ENCODE measurements at regions not wholly inside any gene's neighbourhood (a gene's known extent, or its start where the extent isn't known, plus 50 kb on each side); places are given as distances from the start of the nearest gene placed in this dataset.
"Not testable (repeated sequence)": the region's sequence is repeated elsewhere in the genome, so short reads cannot be mapped to it uniquely, and the experiment has no call there.

DNA sequence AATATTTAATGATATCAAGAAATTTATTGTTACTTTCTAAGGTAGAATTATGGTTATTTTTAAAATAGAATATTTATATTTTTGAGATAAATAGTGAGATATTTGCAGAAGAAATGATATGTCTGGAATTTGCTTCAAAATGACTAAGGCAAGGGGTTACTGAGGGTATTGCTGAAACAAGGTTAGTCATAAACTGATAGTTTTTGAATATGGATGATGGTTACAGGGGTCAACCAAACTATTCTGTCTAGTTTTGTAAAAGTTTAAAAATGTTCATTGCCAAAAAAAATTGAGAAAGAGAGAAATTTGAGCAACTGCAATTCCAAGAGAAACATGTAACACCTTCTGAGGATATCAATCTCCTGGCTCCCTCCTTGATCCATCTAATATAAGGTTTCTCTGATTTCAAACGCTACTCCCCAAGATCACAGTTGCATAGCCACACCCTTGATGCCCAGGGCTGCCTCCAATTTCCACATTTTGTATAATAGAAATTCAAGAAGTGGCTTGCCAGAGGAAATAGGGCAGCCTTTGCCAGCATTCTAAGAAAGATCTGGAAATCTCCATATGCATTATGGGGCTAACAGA lies 159.4 kb upstream of the NAMPT start:
- DNase-seq (no peak), ATAC-seq (ENCODE audit: poor library complexity) (no peak)
- intact Hi-C loops (cut with DNase I), result no loop called here

GRCh38 chr7:106443156-106443555 lies 158.4 kb upstream of the NAMPT start:
- DNase-seq (no peak), ATAC-seq (ENCODE audit: poor library complexity) (no peak)
- intact Hi-C loops (cut with DNase I), result no loop called here

DNA sequence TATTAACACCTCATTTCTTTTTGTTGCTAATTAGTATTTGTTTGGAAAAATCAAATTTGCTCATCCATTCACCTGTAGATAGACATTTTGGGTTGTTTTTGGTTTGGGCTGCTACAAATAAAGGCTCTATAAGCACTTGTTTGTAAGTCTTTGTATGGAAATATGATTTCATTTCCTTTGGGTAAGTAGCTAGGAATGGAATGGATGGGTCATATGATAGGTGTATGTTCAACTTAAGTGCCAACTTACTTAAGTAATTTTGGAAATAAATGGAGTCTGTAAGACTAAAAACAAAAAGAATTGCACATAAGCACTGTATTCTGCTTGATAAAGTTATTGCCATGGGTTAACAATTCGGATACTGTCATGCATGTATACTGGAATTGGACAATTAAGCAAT lies 157.7 kb upstream of the NAMPT start:
- ATAC-seq (ENCODE audit: poor library complexity), result no peak
- no peak for DNase-seq
- intact Hi-C loops (cut with DNase I), result no loop called here

GRCh38 chr7:106441343-106441742 lies 156.6 kb upstream of the NAMPT start:
- ATAC-seq (ENCODE audit: poor library complexity); DNase-seq: not testable (repeated sequence)

GRCh38 chr7:106436933-106437332 lies 152.2 kb upstream of the NAMPT start:
- intact Hi-C loops (cut with DNase I); DNase-seq; ATAC-seq (ENCODE audit: poor library complexity): not testable (repeated sequence)

More at GRCh38 chr7:106441343-106441742, 156.6 kb upstream of the NAMPT start:
- intact Hi-C loops (cut with DNase I), result not testable (repeated sequence)

DNA sequence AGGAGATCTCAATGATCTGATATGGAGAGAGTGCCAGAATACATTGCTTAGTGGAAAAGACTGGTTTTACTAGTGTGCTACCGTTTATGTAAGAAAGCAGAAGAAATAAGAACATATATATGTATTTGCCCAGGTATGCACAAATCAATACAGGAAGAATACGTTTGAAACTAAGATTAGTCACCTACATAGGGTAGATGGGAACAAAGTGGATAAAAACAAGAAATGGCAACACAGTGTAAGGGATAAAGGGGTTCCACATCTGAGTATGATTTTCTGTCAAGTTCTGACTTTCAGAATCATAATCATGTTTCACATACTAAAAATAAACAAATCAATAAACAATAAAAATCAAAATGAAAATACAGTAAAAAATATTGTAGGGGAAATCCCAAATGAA lies 148.6 kb upstream of the NAMPT start:
- no peak for ATAC-seq (ENCODE audit: poor library complexity)
- DNase-seq, result no peak
- intact Hi-C loops (cut with DNase I), result no loop called here

DNA sequence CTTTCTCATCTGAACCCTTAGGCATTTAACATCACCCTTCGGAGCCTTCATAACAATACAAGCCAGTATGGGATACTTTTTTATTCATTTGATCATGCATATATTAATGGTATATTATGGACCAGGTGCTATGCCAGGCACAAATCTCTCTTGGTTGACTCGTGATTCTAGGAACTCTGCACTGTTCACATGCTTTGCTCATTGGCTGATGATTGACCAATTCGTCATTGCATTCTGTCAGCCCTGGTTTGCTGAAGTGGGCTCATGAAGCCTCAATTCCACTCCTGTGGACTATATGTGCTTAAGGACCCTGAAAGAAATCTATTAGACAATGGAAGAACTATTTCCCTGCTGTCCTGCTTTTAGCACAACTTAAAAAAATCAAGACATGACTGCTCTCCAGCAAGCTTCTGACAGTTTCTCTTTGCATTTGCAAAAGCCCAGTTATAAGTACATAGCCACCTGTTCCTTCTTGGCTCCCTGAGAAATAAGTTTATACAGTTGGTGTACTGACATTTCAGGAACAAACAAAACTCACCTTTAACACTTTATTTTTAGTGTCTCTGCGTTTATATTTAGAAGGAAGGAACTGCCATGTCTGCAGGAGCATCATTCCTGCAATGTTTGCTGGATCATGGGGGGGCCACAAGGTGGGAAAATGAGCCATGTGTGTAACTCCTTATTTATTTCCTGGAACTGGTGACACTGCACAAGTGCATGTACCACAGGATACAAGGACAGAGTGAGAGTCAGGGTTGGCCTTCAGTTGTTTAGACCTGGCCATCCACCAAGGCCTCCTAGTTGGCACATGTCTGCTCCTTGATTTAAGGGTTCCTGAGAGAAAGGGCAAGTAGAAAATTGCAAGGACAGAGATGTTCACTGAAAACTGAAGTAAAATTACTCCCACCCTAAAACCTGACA lies 146.0 kb upstream of the NAMPT start:
- intact Hi-C loops (cut with DNase I), result no loop called here
- no peak for DNase-seq
- ATAC-seq (ENCODE audit: poor library complexity), result peak; percentile 25

- ATAC-seq (ENCODE audit: poor library complexity), result peak; percentile 11
These were observed 145.3 kb upstream of the NAMPT start for GRCh38 chr7:106430103-106430502.

DNA sequence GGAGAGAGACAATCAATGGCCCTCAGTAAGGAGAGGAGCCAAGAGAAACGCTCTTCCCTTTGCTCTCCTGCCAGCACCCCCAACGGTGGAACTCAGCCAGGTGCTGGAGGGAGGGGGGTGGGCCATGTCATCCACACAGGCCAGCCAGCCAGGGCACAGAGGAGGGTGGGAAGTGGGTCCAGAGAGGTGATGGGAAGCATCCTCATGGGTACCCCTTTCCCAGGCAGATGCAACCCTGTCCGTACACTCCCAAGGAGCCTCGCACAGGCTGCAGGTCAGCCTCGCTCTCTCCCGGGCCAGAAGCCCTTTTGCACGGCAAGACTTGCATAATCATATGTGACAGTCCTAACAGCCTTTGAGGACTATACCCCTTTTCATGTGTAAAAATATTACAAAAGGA lies 142.0 kb upstream of the NAMPT start:
- ATAC-seq (ENCODE audit: poor library complexity) (no peak), DNase-seq (no peak)
- intact Hi-C loops (cut with DNase I), result no loop called here

More at GRCh38 chr7:106430103-106430502, 145.3 kb upstream of the NAMPT start:
- no peak for DNase-seq
- intact Hi-C loops (cut with DNase I), result no loop called here

- intact Hi-C loops (cut with DNase I), result no loop called here
- ATAC-seq (ENCODE audit: poor library complexity), result peak; percentile 77
- DNase-seq, result peak; percentile 64
These were observed 140.4 kb upstream of the NAMPT start for GRCh38 chr7:106425017-106425719.

- intact Hi-C loops (cut with DNase I), result loop anchor here (5.0 kb wide), 1 partner anchor 137 kb away; no protein-coding TSS in a partner anchor
- no peak for DNase-seq
- ATAC-seq (ENCODE audit: poor library complexity), result no peak
These were observed 139.8 kb upstream of the NAMPT start for GRCh38 chr7:106424476-106425016.

DNA sequence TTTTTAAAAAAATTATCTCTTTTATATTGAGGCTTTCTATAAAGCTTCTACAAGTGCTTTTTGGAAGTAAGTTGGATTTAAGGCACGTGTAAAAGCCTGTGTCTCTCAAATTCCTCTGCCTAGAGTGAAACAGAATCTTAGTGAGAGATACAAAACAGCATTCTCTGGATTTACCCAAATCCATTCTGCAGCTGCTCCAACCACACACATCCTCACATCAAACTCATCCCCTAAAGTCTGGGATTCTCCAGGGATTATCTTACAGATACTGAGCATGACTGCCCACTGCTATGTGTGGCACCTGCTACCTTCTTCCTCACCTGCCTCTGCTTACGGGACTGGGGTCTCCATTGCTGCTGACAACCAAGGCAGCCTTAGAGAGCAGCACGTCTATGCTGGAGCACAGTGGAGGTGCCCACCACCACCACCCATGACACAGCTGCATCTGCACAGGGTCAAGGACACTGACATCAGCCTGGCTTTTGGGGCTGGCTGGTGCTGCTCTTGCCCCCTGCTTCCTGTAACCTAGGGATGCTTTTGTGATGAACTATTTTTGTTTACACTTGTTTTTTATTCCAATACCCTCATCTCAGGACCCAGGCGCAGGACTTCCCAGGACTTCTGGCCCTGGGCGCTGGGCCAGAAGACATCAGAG lies 139.2 kb upstream of the NAMPT start:
- ATAC-seq (ENCODE audit: poor library complexity), result no peak
- no peak for DNase-seq
- intact Hi-C loops (cut with DNase I), result loop anchor here (5.0 kb wide), 1 partner anchor 137 kb away; no protein-coding TSS in a partner anchor

DNA sequence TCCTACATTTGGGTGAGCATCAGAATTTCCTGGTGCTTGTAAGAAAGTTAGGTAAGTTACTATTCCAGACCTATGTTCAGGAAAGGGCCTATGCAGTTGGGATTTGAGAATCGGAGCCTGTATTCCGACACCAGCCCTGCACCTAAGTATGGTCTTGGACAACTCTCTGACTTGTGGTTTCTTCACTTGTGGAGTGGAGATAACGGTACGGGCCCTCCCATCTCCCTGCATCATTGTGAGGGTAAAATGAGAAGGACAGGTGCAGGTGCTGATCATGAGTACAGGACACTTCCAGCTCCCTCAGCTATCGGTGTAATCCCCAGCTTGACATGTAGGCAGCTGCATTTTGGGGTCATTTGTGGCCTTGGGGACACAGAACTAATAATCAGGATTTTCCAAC lies 138.3 kb upstream of the NAMPT start:
- DNase-seq, result no peak
- ATAC-seq (ENCODE audit: poor library complexity), result no peak
- intact Hi-C loops (cut with DNase I), result loop anchor here (5.0 kb wide), 1 partner anchor 136 kb away; no protein-coding TSS in a partner anchor

- intact Hi-C loops (cut with DNase I), result loop anchor here (5.0 kb wide), 1 partner anchor 134 kb away; no protein-coding TSS in a partner anchor
- DNase-seq (peak; percentile 87), ATAC-seq (ENCODE audit: poor library complexity) (peak; percentile 80)
These were observed 136.5 kb upstream of the NAMPT start for GRCh38 chr7:106421181-106421762.

DNA sequence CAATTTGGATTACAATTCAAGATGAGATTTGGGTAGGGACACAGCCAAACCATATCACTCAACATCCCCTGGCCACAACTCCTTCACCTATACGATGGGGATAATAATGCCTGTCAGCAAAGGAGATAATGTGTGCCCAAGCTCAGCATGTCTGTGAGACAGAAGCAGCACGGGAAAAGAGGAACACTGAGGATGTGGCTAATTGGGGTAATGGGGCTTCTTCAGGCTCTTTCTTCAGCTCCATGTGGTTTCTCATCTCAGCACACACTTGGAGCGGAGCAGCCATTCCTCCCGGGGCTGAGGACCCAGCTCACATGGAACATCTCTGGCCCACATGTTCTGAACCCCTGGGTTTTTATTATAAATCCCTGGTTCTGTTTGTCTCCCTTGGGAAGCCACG lies 136.0 kb upstream of the NAMPT start:
- intact Hi-C loops (cut with DNase I), result loop anchor here (5.0 kb wide), 1 partner anchor 133 kb away; no protein-coding TSS in a partner anchor
- ATAC-seq (ENCODE audit: poor library complexity), result no peak
- DNase-seq, result no peak

DNA sequence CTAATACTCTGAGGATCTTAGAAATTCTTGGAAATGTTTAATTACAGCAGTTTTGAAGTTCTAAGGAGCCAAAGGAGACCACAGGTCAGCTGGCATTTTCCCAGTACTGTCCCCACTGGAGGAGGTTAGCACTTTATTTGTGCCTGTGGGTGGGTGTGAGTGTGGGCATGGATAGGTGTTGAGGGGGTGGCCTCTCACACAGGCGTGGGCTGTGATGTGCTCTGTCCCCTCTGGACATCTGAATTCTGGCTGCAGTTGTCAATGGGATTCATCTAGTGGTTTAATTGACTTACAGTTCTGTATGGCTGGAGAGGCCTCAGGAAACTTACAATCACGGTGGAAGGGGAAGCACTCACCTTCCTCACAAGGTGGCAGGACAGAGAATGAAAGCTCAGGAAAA lies 135.4 kb upstream of the NAMPT start:
- DNase-seq (no peak), ATAC-seq (ENCODE audit: poor library complexity) (no peak)
- intact Hi-C loops (cut with DNase I), result loop anchor here (5.0 kb wide), 1 partner anchor 133 kb away; no protein-coding TSS in a partner anchor

- DNase-seq (no peak), ATAC-seq (ENCODE audit: poor library complexity) (no peak)
- intact Hi-C loops (cut with DNase I), result loop anchor here (5.0 kb wide), 1 partner anchor 132 kb away; no protein-coding TSS in a partner anchor
These were observed 134.8 kb upstream of the NAMPT start for GRCh38 chr7:106419455-106420182.

All from Right ventricle myocardium superior (tissue), 1 donor.